ENCODE measurements at regions not wholly inside any gene's neighbourhood (a gene's known extent, or its start where the extent isn't known, plus 50 kb on each side); places are given as distances from the start of the nearest gene placed in this dataset.

GRCh38 chr16:73390936-73391335, 343.0 kb upstream of the ZFHX3 start:
- Histone ChIP-seq H3K36me3 (ENCODE audit: insufficient read depth, low read length) (no peaks in the 10 kb centered on the region), H3K27ac (ENCODE audit: low read depth, low read length) (no peak overlapping the region), H3K79me2 (ENCODE audit: insufficient read depth, low read length) (no peaks in the 10 kb centered on the region), H3K4me3 (ENCODE audit: insufficient read depth, low read length) (no peak overlapping the region), H3K4me1 (ENCODE audit: insufficient read depth, low read length) (peaks cover 4% of the 10 kb centered on the region), H3K27me3 (ENCODE audit: insufficient read depth, low read length) (no peaks in the 10 kb centered on the region), H3K9me3 (ENCODE audit: low read depth, low read length) (no peaks in the 10 kb centered on the region), H2AFZ (ENCODE audit: low read length) (no peak overlapping the region), H4K20me1 (ENCODE audit: insufficient read depth, low read length) (no peaks in the 10 kb centered on the region), H3K4me2 (ENCODE audit: insufficient read depth, low read length) (no peak overlapping the region)
- no peak for TF ChIP-seq CTCF (IDR thresholded peaks at IDR 0.05; ENCODE audit: extremely low read depth, low read depth, low read length)
- DNase-seq (ENCODE audit: insufficient read length, low spot score, missing footprints) = no peak

- Histone ChIP-seq H3K27me3 (ENCODE audit: insufficient read depth, low read length) (no peaks in the 10 kb centered on the region), H2AFZ (ENCODE audit: low read length) (no peak overlapping the region), H3K79me2 (ENCODE audit: insufficient read depth, low read length) (no peaks in the 10 kb centered on the region), H3K4me2 (ENCODE audit: insufficient read depth, low read length) (no peak overlapping the region), H3K36me3 (ENCODE audit: insufficient read depth, low read length) (no peaks in the 10 kb centered on the region), H4K20me1 (ENCODE audit: insufficient read depth, low read length) (no peaks in the 10 kb centered on the region), H3K4me1 (ENCODE audit: insufficient read depth, low read length) (peaks cover 4% of the 10 kb centered on the region), H3K4me3 (ENCODE audit: insufficient read depth, low read length) (no peak overlapping the region), H3K27ac (ENCODE audit: low read depth, low read length) (no peak overlapping the region), H3K9me3 (ENCODE audit: low read depth, low read length) (no peaks in the 10 kb centered on the region)
- no peak for TF ChIP-seq CTCF (IDR thresholded peaks at IDR 0.05; ENCODE audit: extremely low read depth, low read depth, low read length)
- no peak for DNase-seq (ENCODE audit: insufficient read length, low spot score, missing footprints)
Measured at GRCh38 chr16:73390491-73390890, 342.6 kb upstream of the ZFHX3 start.

GRCh38 chr16:73389085-73389484, 341.2 kb upstream of the ZFHX3 start:
- Histone ChIP-seq H3K27ac (ENCODE audit: low read depth, low read length) (no peak overlapping the region), H3K9me3 (ENCODE audit: low read depth, low read length) (no peaks in the 10 kb centered on the region), H3K36me3 (ENCODE audit: insufficient read depth, low read length) (no peaks in the 10 kb centered on the region), H3K27me3 (ENCODE audit: insufficient read depth, low read length) (no peaks in the 10 kb centered on the region), H3K4me3 (ENCODE audit: insufficient read depth, low read length) (no peak overlapping the region), H3K79me2 (ENCODE audit: insufficient read depth, low read length) (no peaks in the 10 kb centered on the region), H2AFZ (ENCODE audit: low read length) (no peak overlapping the region), H4K20me1 (ENCODE audit: insufficient read depth, low read length) (no peaks in the 10 kb centered on the region), H3K4me2 (ENCODE audit: insufficient read depth, low read length) (no peak overlapping the region), H3K4me1 (ENCODE audit: insufficient read depth, low read length) (peaks cover 4% of the 10 kb centered on the region)
- TF ChIP-seq CTCF (IDR thresholded peaks at IDR 0.05; ENCODE audit: extremely low read depth, low read depth, low read length) = no peak
- no peak for DNase-seq (ENCODE audit: insufficient read length, low spot score, missing footprints)

- H3K79me2 ChIP-seq (ENCODE audit: insufficient read depth, low read length) = no peaks in the 10 kb centered on the region
- no peak overlapping the region for H3K27ac ChIP-seq (ENCODE audit: low read depth, low read length)
- DNase-seq (ENCODE audit: insufficient read length, low spot score, missing footprints) = no peak
- H4K20me1 ChIP-seq (ENCODE audit: insufficient read depth, low read length) = no peaks in the 10 kb centered on the region
- no peaks in the 10 kb centered on the region for H3K9me3 ChIP-seq (ENCODE audit: low read depth, low read length)
- no peak overlapping the region for H2AFZ ChIP-seq (ENCODE audit: low read length)
- H3K4me3 ChIP-seq (ENCODE audit: insufficient read depth, low read length) = no peak overlapping the region
- no peak overlapping the region for H3K4me2 ChIP-seq (ENCODE audit: insufficient read depth, low read length)
- peaks cover 4% of the 10 kb centered on the region for H3K4me1 ChIP-seq (ENCODE audit: insufficient read depth, low read length)
- H3K27me3 ChIP-seq (ENCODE audit: insufficient read depth, low read length) = no peaks in the 10 kb centered on the region
- TF ChIP-seq CTCF (IDR thresholded peaks at IDR 0.05; ENCODE audit: extremely low read depth, low read depth, low read length) = no peak
- no peaks in the 10 kb centered on the region for H3K36me3 ChIP-seq (ENCODE audit: insufficient read depth, low read length)
Measured at GRCh38 chr16:73387979-73388378, 340.1 kb upstream of the ZFHX3 start.
